HFFc6 (cell line): ENCODE measurements at regions not wholly inside any gene's neighbourhood (a gene's known extent, or its start where the extent isn't known, plus 50 kb on each side); places are given as distances from the start of the nearest gene placed in this dataset.
A peak's percentile ranks its signal among the peaks of the same experiment; 100 is the strongest.

Experiments used
- DNase-seq: peaks from one replicate; pipeline ENCODE4 v3.0.0-alpha.2; 2018
- H3K27ac Mint-ChIP-seq: 2 replicates; pipeline ENCODE4 v1.8.0; 2020; ENCODE audit warnings: mild to moderate bottlenecking, mixed read lengths
- H3K27me3 Mint-ChIP-seq: 2 replicates; pipeline ENCODE4 v1.8.0; 2021; ENCODE audit warnings: mild to moderate bottlenecking, moderate library complexity, mixed read lengths; ENCODE audit not compliant: insufficient read depth
- H3K36me3 Mint-ChIP-seq: 2 replicates; pipeline ENCODE4 v1.8.0; 2021; ENCODE audit warnings: low read depth, mixed read lengths
- H3K4me1 Mint-ChIP-seq: 2 replicates; pipeline ENCODE4 v1.8.0; 2020; ENCODE audit warnings: low read depth, mixed read lengths
- H3K4me3 Mint-ChIP-seq: 2 replicates; pipeline ENCODE4 v1.8.0; 2020; ENCODE audit warnings: mild to moderate bottlenecking, moderate library complexity, mixed read lengths
- H3K9me3 Mint-ChIP-seq: 2 replicates; pipeline ENCODE4 v1.8.0; 2020; ENCODE audit warnings: mild to moderate bottlenecking, mixed read lengths
- TF ChIP-seq, protein P1 (sequence below): fragments of 200-600 bp; sonication (generic); IDR thresholded peaks from 2 replicates; pipeline ENCODE4 v1.5.0; 2021; ENCODE audit warnings: antibody characterized with exemption, mild to moderate bottlenecking

DNA sequence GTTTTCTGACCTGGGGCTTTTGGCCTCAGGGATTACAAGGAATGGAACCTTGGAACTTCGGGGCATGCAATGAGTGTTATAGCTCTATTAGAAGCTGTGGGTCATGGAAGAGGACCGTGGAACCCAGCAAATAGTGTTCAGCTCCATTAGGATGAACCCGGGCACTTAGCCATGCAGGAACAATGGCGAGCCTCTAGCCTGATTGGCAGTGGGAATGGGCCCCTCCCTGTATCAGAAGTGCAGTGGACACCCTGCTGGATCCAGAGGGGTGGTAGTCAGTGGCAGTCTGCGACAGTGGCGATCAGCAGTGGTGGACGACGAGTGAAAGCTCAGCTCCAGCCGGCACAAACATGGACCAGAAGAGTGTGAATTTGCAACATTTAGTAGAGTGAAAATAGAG is 315.4 kb upstream of the TECRL start:
- H3K27me3 Mint-ChIP-seq, result no peaks in the 10 kb centered on the region
- TF ChIP-seq, protein P1, sequence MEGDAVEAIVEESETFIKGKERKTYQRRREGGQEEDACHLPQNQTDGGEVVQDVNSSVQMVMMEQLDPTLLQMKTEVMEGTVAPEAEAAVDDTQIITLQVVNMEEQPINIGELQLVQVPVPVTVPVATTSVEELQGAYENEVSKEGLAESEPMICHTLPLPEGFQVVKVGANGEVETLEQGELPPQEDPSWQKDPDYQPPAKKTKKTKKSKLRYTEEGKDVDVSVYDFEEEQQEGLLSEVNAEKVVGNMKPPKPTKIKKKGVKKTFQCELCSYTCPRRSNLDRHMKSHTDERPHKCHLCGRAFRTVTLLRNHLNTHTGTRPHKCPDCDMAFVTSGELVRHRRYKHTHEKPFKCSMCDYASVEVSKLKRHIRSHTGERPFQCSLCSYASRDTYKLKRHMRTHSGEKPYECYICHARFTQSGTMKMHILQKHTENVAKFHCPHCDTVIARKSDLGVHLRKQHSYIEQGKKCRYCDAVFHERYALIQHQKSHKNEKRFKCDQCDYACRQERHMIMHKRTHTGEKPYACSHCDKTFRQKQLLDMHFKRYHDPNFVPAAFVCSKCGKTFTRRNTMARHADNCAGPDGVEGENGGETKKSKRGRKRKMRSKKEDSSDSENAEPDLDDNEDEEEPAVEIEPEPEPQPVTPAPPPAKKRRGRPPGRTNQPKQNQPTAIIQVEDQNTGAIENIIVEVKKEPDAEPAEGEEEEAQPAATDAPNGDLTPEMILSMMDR, result no peak
- no peaks in the 10 kb centered on the region for H3K4me1 Mint-ChIP-seq
- no peak overlapping the region for H3K4me3 Mint-ChIP-seq
- H3K36me3 Mint-ChIP-seq, result no peaks in the 10 kb centered on the region
- no peak for DNase-seq
- peaks cover 34% of the 10 kb centered on the region for H3K9me3 Mint-ChIP-seq
- no peak overlapping the region for H3K27ac Mint-ChIP-seq

DNA sequence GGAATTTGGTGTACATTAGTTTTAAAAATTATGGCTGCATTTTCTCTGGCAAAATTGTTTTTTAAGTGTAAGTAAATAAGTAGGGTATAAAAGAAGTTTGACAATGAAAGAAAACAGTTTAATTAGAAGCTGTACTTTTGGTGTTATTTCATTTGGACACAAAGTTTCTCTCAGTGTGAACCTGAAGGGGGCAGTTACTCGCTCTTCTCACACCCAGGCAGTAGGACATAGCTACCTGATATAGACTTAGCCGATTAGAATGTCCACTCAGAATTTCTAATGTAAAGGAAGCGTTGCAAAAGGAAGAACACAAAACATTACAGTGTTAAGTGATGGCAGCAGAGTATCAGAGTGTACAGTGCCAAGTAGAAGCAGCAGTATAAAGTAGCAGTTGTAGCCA is 311.9 kb upstream of the TECRL start:
- H3K36me3 Mint-ChIP-seq, result no peaks in the 10 kb centered on the region
- H3K27ac Mint-ChIP-seq, result no peak overlapping the region
- TF ChIP-seq, protein P1, result no peak
- H3K9me3 Mint-ChIP-seq, result peaks cover 16% of the 10 kb centered on the region; the same call in 1 of the 2 replicates
- no peak overlapping the region for H3K4me3 Mint-ChIP-seq
- H3K27me3 Mint-ChIP-seq, result no peaks in the 10 kb centered on the region
- H3K4me1 Mint-ChIP-seq, result no peaks in the 10 kb centered on the region
- DNase-seq, result no peak

DNA sequence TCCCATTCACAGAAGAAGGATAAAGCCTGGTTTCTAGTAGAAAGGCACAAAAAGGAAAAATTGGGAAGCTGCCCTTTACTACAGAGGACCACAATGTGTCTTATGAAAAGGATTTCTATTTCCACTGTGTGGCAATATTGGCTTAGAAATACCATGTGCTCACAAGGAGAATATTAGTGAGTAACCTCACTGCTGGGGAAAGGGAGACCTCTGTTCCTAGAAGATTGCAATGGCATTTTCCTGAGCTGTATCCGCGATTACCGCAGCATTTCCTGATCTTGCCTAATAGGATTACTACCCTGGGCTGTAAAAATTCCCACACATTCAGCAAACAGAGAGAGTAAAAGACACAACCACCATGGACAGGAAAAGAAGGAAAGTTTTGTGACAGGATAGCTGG is 308.8 kb upstream of the TECRL start:
- no peaks in the 10 kb centered on the region for H3K4me1 Mint-ChIP-seq
- TF ChIP-seq, protein P1, result no peak
- peaks cover 9% of the 10 kb centered on the region; the same call in 1 of the 2 replicates for H3K9me3 Mint-ChIP-seq
- H3K4me3 Mint-ChIP-seq, result no peak overlapping the region
- no peaks in the 10 kb centered on the region for H3K27me3 Mint-ChIP-seq
- H3K36me3 Mint-ChIP-seq, result no peaks in the 10 kb centered on the region
- DNase-seq, result no peak
- H3K27ac Mint-ChIP-seq, result no peak overlapping the region

DNA sequence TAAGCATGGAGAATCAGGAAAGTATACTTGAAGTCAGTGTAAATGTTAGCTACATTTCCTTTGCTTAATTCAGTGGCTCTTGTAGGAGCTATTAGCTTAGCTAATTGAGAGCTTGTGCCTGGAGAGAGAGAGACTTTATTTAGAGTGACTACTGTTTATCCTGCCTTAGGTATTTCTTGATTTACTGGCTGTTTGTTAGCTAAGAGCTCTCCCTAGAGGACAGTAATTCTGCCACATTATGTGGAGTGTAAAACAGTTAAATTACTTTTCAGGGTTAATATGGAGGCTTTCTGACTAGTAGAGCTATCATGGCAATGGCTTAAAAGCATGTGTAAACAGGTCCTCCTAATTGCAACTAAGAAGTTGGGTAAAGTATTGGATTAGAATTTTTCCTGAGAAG is 306.5 kb upstream of the TECRL start:
- Mint-ChIP-seq H3K4me3 (no peak overlapping the region), H3K36me3 (no peaks in the 10 kb centered on the region), H3K9me3 (no peaks in the 10 kb centered on the region; the same call in 1 of the 2 replicates), H3K4me1 (no peaks in the 10 kb centered on the region), H3K27me3 (no peaks in the 10 kb centered on the region), H3K27ac (no peak overlapping the region)
- no peak for DNase-seq
- TF ChIP-seq, protein P1, result no peak

DNA sequence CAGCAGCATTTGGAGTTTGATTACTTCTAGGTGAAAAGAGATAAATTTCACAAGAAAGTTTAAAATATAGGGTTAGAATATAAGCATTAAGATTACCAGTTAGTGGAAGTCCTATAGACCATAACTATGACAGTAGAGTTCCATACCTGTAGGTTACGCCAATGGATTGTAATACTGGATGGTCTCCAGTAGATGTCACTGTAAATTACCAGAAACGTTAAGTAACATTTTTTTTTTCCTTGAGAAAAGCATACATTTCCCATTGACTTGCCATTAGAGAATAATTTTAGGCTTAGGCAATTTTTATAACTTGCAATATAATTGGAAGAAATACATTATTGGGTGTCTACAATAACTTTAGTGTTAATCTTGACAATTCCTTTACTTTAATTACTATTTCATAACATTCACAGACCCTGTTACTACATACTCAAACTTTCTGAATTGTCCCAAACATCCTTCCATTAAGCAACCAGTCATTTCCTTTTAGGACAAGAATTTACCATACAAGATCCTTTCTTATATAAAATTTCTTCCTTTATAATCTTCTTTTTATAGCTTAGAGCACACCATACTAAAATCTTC is 304.1 kb upstream of the TECRL start:
- TF ChIP-seq, protein P1, result peak; percentile 75
- no peak for DNase-seq
- Mint-ChIP-seq H3K4me1 (no peaks in the 10 kb centered on the region), H3K27me3 (no peaks in the 10 kb centered on the region), H3K4me3 (no peak overlapping the region), H3K27ac (no peak overlapping the region), H3K9me3 (no peaks in the 10 kb centered on the region; the same call in 1 of the 2 replicates), H3K36me3 (no peaks in the 10 kb centered on the region)

DNA sequence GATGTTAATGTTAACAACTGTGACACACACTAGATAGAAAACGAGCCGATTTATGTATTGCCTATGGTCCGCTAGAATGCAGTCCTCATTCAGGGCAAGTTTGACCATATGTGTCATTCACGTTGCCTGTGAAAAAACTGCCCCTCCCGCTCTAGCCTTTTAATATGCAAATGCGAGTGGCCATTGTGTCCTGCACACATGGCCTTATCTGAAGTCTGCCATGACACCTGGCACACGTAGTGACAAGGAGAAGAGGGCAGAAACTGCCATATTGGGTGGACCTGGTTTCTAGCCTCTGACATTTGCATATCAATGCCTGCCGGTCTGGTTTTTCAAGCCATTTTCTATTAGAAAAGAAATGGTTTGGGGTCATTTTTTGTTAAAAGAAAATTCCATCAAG is 303.3 kb upstream of the TECRL start:
- Mint-ChIP-seq H3K4me3 (no peak overlapping the region), H3K36me3 (no peaks in the 10 kb centered on the region), H3K27me3 (no peaks in the 10 kb centered on the region), H3K9me3 (no peaks in the 10 kb centered on the region; the same call in 1 of the 2 replicates), H3K27ac (no peak overlapping the region), H3K4me1 (no peaks in the 10 kb centered on the region)
- TF ChIP-seq, protein P1, result no peak
- no peak for DNase-seq
